Effector memory CD8-positive, alpha-beta T cell (primary cell): ENCODE measurements at regions not wholly inside any gene's neighbourhood (a gene's known extent, or its start where the extent isn't known, plus 50 kb on each side); places are given as distances from the start of the nearest gene placed in this dataset.

Source experiments
- ATAC-seq: fragments of 150-1000 bp; cut with Tn5 transposase; replicated peaks from 2 replicates; pipeline ENCODE4 v1.10.0; 2021; ENCODE audit warnings: mild to moderate bottlenecking, moderate library complexity
- DNase-seq, 3 experiments: peaks; one replicate each; pipeline ENCODE4 v3.0.0; 2021
- H3K27ac Mint-ChIP-seq, 2 donors: one replicate each; pipeline ENCODE4 v1.8.0; 2022; ENCODE audit warnings: mild to moderate bottlenecking in 2 of 2, mixed read lengths in 2 of 2, moderate library complexity in 2 of 2
- H3K27me3 Mint-ChIP-seq, 2 donors: one replicate each; pipeline ENCODE4 v1.8.0; 2022; ENCODE audit warnings: mixed read lengths in 2 of 2
- H3K36me3 Mint-ChIP-seq: one replicate; pipeline ENCODE4 v1.8.0; 2022; ENCODE audit warnings: mild to moderate bottlenecking, moderate library complexity, mixed read lengths; ENCODE audit not compliant: insufficient read depth
- H3K4me1 Mint-ChIP-seq, 2 donors: one replicate each; pipeline ENCODE4 v1.8.0; 2022; ENCODE audit warnings: low read depth in 2 of 2, mixed read lengths in 2 of 2
- H3K4me3 Mint-ChIP-seq, 2 donors: one replicate each; pipeline ENCODE4 v1.8.0; 2022; ENCODE audit warnings: mild to moderate bottlenecking in 2 of 2, mixed read lengths in 2 of 2, moderate library complexity in 2 of 2
- H3K9me3 Mint-ChIP-seq, 2 donors: one replicate each; pipeline ENCODE4 v1.8.0; 2022; ENCODE audit warnings: mixed read lengths in 2 of 2

GRCh38 chr11:45568049-45568448, 97.4 kb downstream of the CHST1 start:
- Mint-ChIP-seq H3K27ac (no peak overlapping the region), H3K9me3 (no peaks in the 10 kb centered on the region), H3K4me1 (no peaks in the 10 kb centered on the region), H3K27me3 (peaks cover 9 to 35% of the 10 kb centered on the region in 2 donors), H3K4me3 (no peak overlapping the region), H3K36me3 (no peaks in the 10 kb centered on the region)
- ATAC-seq = no peak
- no peak for DNase-seq

- Mint-ChIP-seq H3K27me3 (peaks cover 4 to 38% of the 10 kb centered on the region in 2 donors), H3K4me3 (no peak overlapping the region), H3K27ac (no peak overlapping the region), H3K4me1 (no peaks in the 10 kb centered on the region), H3K36me3 (no peaks in the 10 kb centered on the region), H3K9me3 (no peaks in the 10 kb centered on the region)
- ATAC-seq (no peak), DNase-seq (no peak)
Measured at GRCh38 chr11:45565446-45565988, 99.9 kb downstream of the CHST1 start.

GRCh38 chr11:45563810-45564209, 101.6 kb downstream of the CHST1 start:
- H3K27me3 Mint-ChIP-seq = peaks cover 8 to 54% of the 10 kb centered on the region in 2 donors
- no peak overlapping the region for H3K27ac Mint-ChIP-seq
- no peaks in the 10 kb centered on the region for H3K4me1 Mint-ChIP-seq
- DNase-seq = no peak
- H3K4me3 Mint-ChIP-seq = no peak overlapping the region
- no peaks in the 10 kb centered on the region for H3K9me3 Mint-ChIP-seq
- H3K36me3 Mint-ChIP-seq = no peaks in the 10 kb centered on the region
- ATAC-seq = no peak

- DNase-seq (no peak), ATAC-seq (no peak)
- peaks cover 8 to 54% of the 10 kb centered on the region in 2 donors for H3K27me3 Mint-ChIP-seq
- H3K4me1 Mint-ChIP-seq = no peaks in the 10 kb centered on the region
- H3K4me3 Mint-ChIP-seq = no peak overlapping the region
- no peaks in the 10 kb centered on the region for H3K9me3 Mint-ChIP-seq
- H3K27ac Mint-ChIP-seq = no peak overlapping the region
- H3K36me3 Mint-ChIP-seq = no peaks in the 10 kb centered on the region
Measured at GRCh38 chr11:45563171-45563570, 102.3 kb downstream of the CHST1 start.

- Mint-ChIP-seq H3K27me3 (peaks cover 14 to 75% of the 10 kb centered on the region in 2 donors), H3K4me3 (no peak overlapping the region), H3K4me1 (no peaks in the 10 kb centered on the region), H3K27ac (no peak overlapping the region), H3K36me3 (no peaks in the 10 kb centered on the region), H3K9me3 (no peaks in the 10 kb centered on the region)
- ATAC-seq = no peak
- no peak for DNase-seq
Measured at GRCh38 chr11:45560913-45561281, 104.5 kb downstream of the CHST1 start.

GRCh38 chr11:45560155-45560912, 105.1 kb downstream of the CHST1 start:
- Mint-ChIP-seq H3K4me1 (no peaks in the 10 kb centered on the region), H3K9me3 (no peaks in the 10 kb centered on the region), H3K4me3 (no peak overlapping the region), H3K27ac (no peak overlapping the region), H3K27me3 (peaks cover 14 to 81% of the 10 kb centered on the region in 2 donors), H3K36me3 (no peaks in the 10 kb centered on the region)
- DNase-seq = no peak
- ATAC-seq = no peak

- H3K4me3 Mint-ChIP-seq = no peak overlapping the region
- no peak for DNase-seq
- H3K27me3 Mint-ChIP-seq = peaks cover 14 to 81% of the 10 kb centered on the region in 2 donors
- no peak for ATAC-seq
- no peaks in the 10 kb centered on the region for H3K36me3 Mint-ChIP-seq
- no peaks in the 10 kb centered on the region for H3K4me1 Mint-ChIP-seq
- H3K27ac Mint-ChIP-seq = no peak overlapping the region
- no peaks in the 10 kb centered on the region for H3K9me3 Mint-ChIP-seq
Measured at GRCh38 chr11:45556851-45557707, 108.3 kb downstream of the CHST1 start.

GRCh38 chr11:45554230-45554967, 111.0 kb downstream of the CHST1 start:
- Mint-ChIP-seq H3K4me3 (no peak overlapping the region), H3K27me3 (peaks cover 6 to 54% of the 10 kb centered on the region in 2 donors), H3K27ac (no peak overlapping the region), H3K36me3 (no peaks in the 10 kb centered on the region), H3K9me3 (no peaks in the 10 kb centered on the region), H3K4me1 (no peaks in the 10 kb centered on the region)
- ATAC-seq (no peak), DNase-seq (no peak)

GRCh38 chr11:45553383-45553936, 112.0 kb downstream of the CHST1 start:
- DNase-seq (no peak), ATAC-seq (no peak)
- Mint-ChIP-seq H3K36me3 (no peaks in the 10 kb centered on the region), H3K4me3 (no peak overlapping the region), H3K27ac (no peak overlapping the region), H3K27me3 (peaks cover 6 to 49% of the 10 kb centered on the region in 2 donors), H3K4me1 (no peaks in the 10 kb centered on the region), H3K9me3 (no peaks in the 10 kb centered on the region)

- ATAC-seq = no peak
- peaks cover 2% of the 10 kb centered on the region for H3K36me3 Mint-ChIP-seq
- DNase-seq = no peak
- peaks cover 7 to 41% of the 10 kb centered on the region in 2 donors for H3K27me3 Mint-ChIP-seq
- no peaks in the 10 kb centered on the region for H3K9me3 Mint-ChIP-seq
- no peak overlapping the region for H3K4me3 Mint-ChIP-seq
- no peak overlapping the region for H3K27ac Mint-ChIP-seq
- H3K4me1 Mint-ChIP-seq = no peaks in the 10 kb centered on the region
Measured at GRCh38 chr11:45551191-45551713, 114.2 kb downstream of the CHST1 start.

GRCh38 chr11:45549257-45549656, 116.2 kb downstream of the CHST1 start:
- H3K4me1 Mint-ChIP-seq = no peaks in the 10 kb centered on the region
- no peaks in the 10 kb centered on the region for H3K9me3 Mint-ChIP-seq
- ATAC-seq = no peak
- no peak for DNase-seq
- no peak overlapping the region for H3K4me3 Mint-ChIP-seq
- H3K27ac Mint-ChIP-seq = no peak overlapping the region
- H3K36me3 Mint-ChIP-seq = peaks cover 2% of the 10 kb centered on the region
- peaks cover 27 to 40% of the 10 kb centered on the region in 2 donors for H3K27me3 Mint-ChIP-seq

GRCh38 chr11:45546366-45546765, 119.1 kb downstream of the CHST1 start:
- Mint-ChIP-seq H3K4me3 (no peak overlapping the region), H3K27ac (no peak overlapping the region), H3K4me1 (no peaks in the 10 kb centered on the region), H3K9me3 (no peaks in the 10 kb centered on the region), H3K36me3 (peaks cover 2% of the 10 kb centered on the region), H3K27me3 (peaks cover 41 to 57% of the 10 kb centered on the region in 2 donors)
- ATAC-seq = no peak
- no peak for DNase-seq

GRCh38 chr11:45544826-45545225, 120.6 kb downstream of the CHST1 start:
- peaks cover 41 to 72% of the 10 kb centered on the region in 2 donors for H3K27me3 Mint-ChIP-seq
- H3K4me3 Mint-ChIP-seq = no peak overlapping the region
- ATAC-seq (no peak), DNase-seq (no peak)
- peaks cover 2% of the 10 kb centered on the region for H3K36me3 Mint-ChIP-seq
- no peak overlapping the region for H3K27ac Mint-ChIP-seq
- no peaks in the 10 kb centered on the region for H3K4me1 Mint-ChIP-seq
- H3K9me3 Mint-ChIP-seq = no peaks in the 10 kb centered on the region
